Endothelial cell (in vitro differentiated cells): ENCODE measurements at regions not wholly inside any gene's neighbourhood (a gene's known extent, or its start where the extent isn't known, plus 50 kb on each side); places are given as distances from the start of the nearest gene placed in this dataset.

Experiments used
- DNase-seq: peaks from one replicate; pipeline ENCODE4 v3.0.0; 2021; ENCODE audit warnings: low spot score
- H3K27ac Mint-ChIP-seq: one replicate; pipeline ENCODE4 v1.8.0; 2021; ENCODE audit warnings: mixed read lengths, inconsistent platforms; ENCODE audit not compliant: unreplicated experiment
- H3K27me3 Mint-ChIP-seq: one replicate; pipeline ENCODE4 v1.8.0; 2021; ENCODE audit warnings: mild to moderate bottlenecking, moderate library complexity, mixed read lengths, inconsistent platforms; ENCODE audit not compliant: unreplicated experiment
- H3K36me3 Mint-ChIP-seq: one replicate; pipeline ENCODE4 v1.8.0; 2021; ENCODE audit warnings: mild to moderate bottlenecking, low read depth, mixed read lengths, inconsistent platforms; ENCODE audit not compliant: unreplicated experiment
- H3K4me1 Mint-ChIP-seq: one replicate; pipeline ENCODE4 v1.8.0; 2021; ENCODE audit warnings: mild to moderate bottlenecking, mixed read lengths, inconsistent platforms; ENCODE audit not compliant: unreplicated experiment
- H3K4me3 Mint-ChIP-seq: one replicate; pipeline ENCODE4 v1.8.0; 2021; ENCODE audit warnings: mild to moderate bottlenecking, mixed read lengths, inconsistent platforms; ENCODE audit not compliant: unreplicated experiment
- H3K9me3 Mint-ChIP-seq: one replicate; pipeline ENCODE4 v1.8.0; 2021; ENCODE audit warnings: mixed read lengths, inconsistent platforms; ENCODE audit not compliant: unreplicated experiment
- CTCF ChIP-seq: fragments of 200-600 bp; sonication (generic); IDR thresholded peaks from one replicate; pipeline ENCODE4 v1.5.0; 2021; ENCODE audit warnings: antibody characterized with exemption; ENCODE audit not compliant: unreplicated experiment

GRCh38 chr10:128792426-128793140, 666.4 kb upstream of the MKI67 start:
- H3K27ac Mint-ChIP-seq = no peak overlapping the region
- H3K4me3 Mint-ChIP-seq = no peak overlapping the region
- no peaks in the 10 kb centered on the region for H3K4me1 Mint-ChIP-seq
- peaks cover under 1% of the 10 kb centered on the region for H3K27me3 Mint-ChIP-seq
- DNase-seq = no peak
- H3K36me3 Mint-ChIP-seq = no peaks in the 10 kb centered on the region
- H3K9me3 Mint-ChIP-seq = no peaks in the 10 kb centered on the region
- TF ChIP-seq CTCF = no peak

- H3K36me3 Mint-ChIP-seq = no peaks in the 10 kb centered on the region
- no peaks in the 10 kb centered on the region for H3K4me1 Mint-ChIP-seq
- H3K27ac Mint-ChIP-seq = no peak overlapping the region
- no peak for DNase-seq
- H3K27me3 Mint-ChIP-seq = peaks cover 2% of the 10 kb centered on the region
- no peaks in the 10 kb centered on the region for H3K9me3 Mint-ChIP-seq
- H3K4me3 Mint-ChIP-seq = no peak overlapping the region
- TF ChIP-seq CTCF = no peak
Observed at GRCh38 chr10:128793726-128794655, 667.8 kb upstream of the MKI67 start.

GRCh38 chr10:128796396-128796912, 670.2 kb upstream of the MKI67 start:
- H3K36me3 Mint-ChIP-seq = no peaks in the 10 kb centered on the region
- peaks cover 2% of the 10 kb centered on the region for H3K27me3 Mint-ChIP-seq
- no peaks in the 10 kb centered on the region for H3K9me3 Mint-ChIP-seq
- DNase-seq = no peak
- no peak for TF ChIP-seq CTCF
- no peak overlapping the region for H3K27ac Mint-ChIP-seq
- peaks cover 10% of the 10 kb centered on the region for H3K4me1 Mint-ChIP-seq
- H3K4me3 Mint-ChIP-seq = no peak overlapping the region

GRCh38 chr10:128802062-128802461, 665.0 kb upstream of the MGMT start:
- H3K9me3 Mint-ChIP-seq = no peaks in the 10 kb centered on the region
- H3K36me3 Mint-ChIP-seq = no peaks in the 10 kb centered on the region
- peaks cover 2% of the 10 kb centered on the region for H3K27me3 Mint-ChIP-seq
- no peak for TF ChIP-seq CTCF
- no peak overlapping the region for H3K4me3 Mint-ChIP-seq
- H3K27ac Mint-ChIP-seq = no peak overlapping the region
- peaks cover 16% of the 10 kb centered on the region for H3K4me1 Mint-ChIP-seq
- no peak for DNase-seq
